K562 (cell line): ENCODE measurements at regions not wholly inside any gene's neighbourhood (a gene's known extent, or its start where the extent isn't known, plus 50 kb on each side); places are given as distances from the start of the nearest gene placed in this dataset.

ENCODE experiments used
- ATAC-seq: fragments of 200-7000 bp; cut with Tn5 transposase; 3 replicates; pipeline ENCODE4 v1.9.1; 2020; ENCODE audit warnings: moderate library complexity
- BruUV-seq: library from RNA; stranded (reverse); fragments of 400-500 nt; replicated peaks from 2 replicates; lab custom pipeline; 2021; lab: Mats Ljungman, UMichigan
- CTCF ChIA-PET: fragments of 300-600 bp; formaldehyde crosslinking; extraction: SDS; loops from one replicate; lab custom pipeline; 2021; ENCODE audit warnings: low intra/inter-chr PET ratio; lab: Yijun Ruan, JAX
- POLR2A ChIA-PET: fragments of 300-600, 350-650 bp; sonication (Branson Sonifier 250); formaldehyde crosslinking; extraction: SDS; loops from one replicate; lab custom pipeline; 2021; ENCODE audit warnings: antibody characterized with exemption, inconsistent platforms; lab: Yijun Ruan, JAX
- DNase-seq, 4 experiments: peaks; one replicate each; pipeline versions ENCODE4 v3.0.0 to v3.0.0-alpha.2; 2011 to 2018; ENCODE audit warnings: low spot score in 3 of 4, mixed read lengths in 3 of 4; ENCODE audit errors: extremely low read depth in 1 of 4
- FAIRE-seq: peaks from 2 replicates; lab custom pipeline; 2011; peaks lifted over from hg19 to GRCh38; lab: Jason Lieb, UNC
- H2AFZ ChIP-seq: 2 replicates; pipeline ENCODE4 v1.6.0; 2011; ENCODE audit warnings: low read depth, low read length, control low read depth, inconsistent platforms
- H3K27ac ChIP-seq: fragments of 200-600 bp; 3 replicates; pipeline ENCODE4 v1.8.0; 2011; ENCODE audit warnings: low read depth, mild to moderate bottlenecking, control low read depth, inconsistent platforms, low read length, moderate library complexity, mixed read lengths; ENCODE audit errors: extremely low read depth
- H3K27me3 ChIP-seq, 2 experiments: fragments of 300-600 bp in 1 of 2; 2 replicates in 1 of 2; 3 replicates in 1 of 2; pipeline versions ENCODE4 v1.6.0 to v1.8.0; 2011; ENCODE audit warnings: inconsistent platforms in 2 of 2, low read length in 2 of 2, mild to moderate bottlenecking in 1 of 2, mixed read lengths in 1 of 2, moderate library complexity in 1 of 2; ENCODE audit not compliant: control insufficient read depth in 2 of 2, insufficient read depth in 2 of 2
- H3K36me3 ChIP-seq: fragments of 300-600 bp; 3 replicates; pipeline ENCODE4 v1.8.0; 2011; ENCODE audit warnings: mild to moderate bottlenecking, low read length, inconsistent platforms; ENCODE audit not compliant: control insufficient read depth, insufficient read depth
- H3K4me1 ChIP-seq, 2 experiments: fragments of 200-600 bp in 1 of 2; replicated peaks in 1 of 2; 2 replicates in 1 of 2; 3 replicates in 1 of 2; pipeline versions ENCODE4 v1.5.1 to v1.8.0; 2011; ENCODE audit warnings: inconsistent platforms in 2 of 2, low read length in 2 of 2, mild to moderate bottlenecking in 1 of 2, mixed read lengths in 1 of 2, moderate library complexity in 1 of 2; ENCODE audit not compliant: control insufficient read depth in 2 of 2, insufficient read depth in 2 of 2
- H3K4me2 ChIP-seq: 2 replicates; pipeline ENCODE4 v1.6.1; 2011; ENCODE audit warnings: low read length, control low read depth, inconsistent platforms, mixed read lengths; ENCODE audit not compliant: insufficient read depth
- H3K4me3 ChIP-seq: fragments of 200-600 bp; sonication (generic), shearing (Covaris generic); 2 replicates; pipeline ENCODE4 v1.5.1; 2016; ENCODE audit warnings: control low read depth, inconsistent platforms
- H3K79me2 ChIP-seq: fragments of 200-600 bp; 3 replicates; pipeline ENCODE4 v1.8.0; 2011; ENCODE audit warnings: low read length, inconsistent platforms; ENCODE audit not compliant: control insufficient read depth, insufficient read depth
- H3K9ac ChIP-seq, 2 experiments: 2 replicates each; pipeline versions ENCODE4 v1.6.0 to v1.6.1; 2011; ENCODE audit warnings: low read depth in 2 of 2, low read length in 2 of 2, control low read depth in 1 of 2, inconsistent platforms in 1 of 2, mild to moderate bottlenecking in 1 of 2, mixed read lengths in 1 of 2; ENCODE audit not compliant: insufficient read depth in 1 of 2
- H3K9me1 ChIP-seq: one replicate; pipeline ENCODE4 v1.6.0; 2011; ENCODE audit warnings: inconsistent platforms, mild to moderate bottlenecking, low read length, moderate library complexity; ENCODE audit not compliant: control insufficient read depth, insufficient read depth
- H3K9me3 ChIP-seq: replicated peaks from 2 replicates; pipeline ENCODE4 v1.5.1; 2011; ENCODE audit warnings: low read depth, low read length, inconsistent platforms; ENCODE audit not compliant: control insufficient read depth, insufficient read depth
- H4K20me1 ChIP-seq: replicated peaks from 2 replicates; pipeline ENCODE4 v1.6.1; 2011; ENCODE audit warnings: low read length, inconsistent platforms, mixed read lengths; ENCODE audit not compliant: control insufficient read depth, insufficient read depth
- ASH1L ChIP-seq: fragments of 450-650 bp; IDR thresholded peaks from 2 replicates; pipeline ENCODE4 v1.6.1; 2018; ENCODE audit warnings: borderline replicate concordance, mild to moderate bottlenecking, low read depth; ENCODE audit not compliant: partially characterized antibody
- FOXA3 ChIP-seq, 2 experiments: fragments of 450-650 bp in 1 of 2; sonication (generic) in 1 of 2; formaldehyde crosslinking; IDR thresholded peaks in 1 of 2; conservative IDR thresholded peaks in 1 of 2; 2 replicates each; pipeline versions ENCODE4 v1.4.0 to v1.8.0; 2020 to 2022; ENCODE audit warnings: mild to moderate bottlenecking in 2 of 2, missing genetic modification reagents in 1 of 2
- GABPB1 ChIP-seq: sonication (generic); formaldehyde crosslinking; IDR thresholded peaks from 2 replicates; pipeline ENCODE4 v1.8.0; 2022; ENCODE audit warnings: mild to moderate bottlenecking, missing genetic modification reagents
- HNRNPK ChIP-seq: fragments of 200-400 bp; formaldehyde crosslinking; IDR thresholded peaks from one replicate; pipeline ENCODE4 v1.6.1; 2018; ENCODE audit warnings: mild to moderate bottlenecking, low read depth, low read length; ENCODE audit not compliant: poor library complexity, severe bottlenecking
- L3MBTL2 ChIP-seq: fragments of 450-650 bp; IDR thresholded peaks from 2 replicates; pipeline ENCODE4 v1.6.1; 2016; ENCODE audit warnings: mild to moderate bottlenecking, moderate library complexity
- LEF1 ChIP-seq: fragments of 450-650 bp; IDR thresholded peaks from 2 replicates; pipeline ENCODE4 v1.6.1; 2016; ENCODE audit warnings: mild to moderate bottlenecking
- MEF2A ChIP-seq: IDR thresholded peaks from 2 replicates; pipeline ENCODE4 v1.6.1; 2011; ENCODE audit warnings: low read depth, mild to moderate bottlenecking, low read length, moderate library complexity; ENCODE audit not compliant: control insufficient read depth
- MIER1 ChIP-seq: fragments of 450-650 bp; IDR thresholded peaks from 2 replicates; pipeline ENCODE4 v1.6.1; 2016; ENCODE audit warnings: antibody characterized with exemption, mild to moderate bottlenecking, low read depth
- NR2C2 ChIP-seq, 2 experiments: fragments of 200-800 bp in 1 of 2; sonication (Bioruptor generic) in 1 of 2; sonication (generic) in 1 of 2; formaldehyde crosslinking in 1 of 2; IDR thresholded peaks; 2 replicates each; pipeline versions ENCODE4 v1.6.1 to v1.8.0; 2016 to 2022; ENCODE audit warnings: mild to moderate bottlenecking in 1 of 2, missing compliant biosample characterization in 1 of 2, missing genetic modification characterization in 1 of 2, missing genetic modification reagents in 1 of 2
- NR3C1 ChIP-seq: sonication (generic); formaldehyde crosslinking; IDR thresholded peaks from 2 replicates; pipeline ENCODE4 v1.8.1; 2022; ENCODE audit warnings: missing genetic modification reagents
- PHTF2 ChIP-seq: fragments of 250-450 bp; sonication (Bioruptor Pico); IDR thresholded peaks from 2 replicates; pipeline ENCODE4 v1.5.0; 2021; ENCODE audit warnings: mild to moderate bottlenecking
- RFX1 ChIP-seq: fragments of 450-650 bp; IDR thresholded peaks from 2 replicates; pipeline ENCODE4 v1.6.1; 2016; ENCODE audit warnings: mild to moderate bottlenecking, moderate library complexity
- SNRNP70 ChIP-seq: fragments of 200-400 bp; formaldehyde crosslinking; optimal IDR thresholded peaks from 2 replicates; pipeline ENCODE3; 2017; ENCODE audit warnings: low read depth, low read length
- TAF15 ChIP-seq: fragments of 200-400 bp; formaldehyde crosslinking; IDR thresholded peaks from 2 replicates; pipeline ENCODE4 v1.6.1; 2017; ENCODE audit warnings: mild to moderate bottlenecking, low read depth, low read length, moderate library complexity
- TEAD1 ChIP-seq, 2 experiments: fragments of 450-650 bp in 1 of 2; sonication (generic) in 1 of 2; formaldehyde crosslinking; IDR thresholded peaks; 2 replicates each; pipeline versions ENCODE4 v1.4.0 to v1.8.0; 2020 to 2022; ENCODE audit warnings: mild to moderate bottlenecking in 2 of 2, missing genetic modification reagents in 1 of 2
- TRIM24 ChIP-seq, 2 experiments: fragments of 450-650 bp; IDR thresholded peaks; 2 replicates each; pipeline ENCODE4 v1.6.1; 2016
- WHSC1 ChIP-seq: IDR thresholded peaks from one replicate; pipeline ENCODE4 v1.6.1; 2012; ENCODE audit warnings: low read length, control low read depth, inconsistent platforms
- ZBTB17 ChIP-seq: fragments of 450-650 bp; formaldehyde crosslinking; IDR thresholded peaks from 2 replicates; pipeline ENCODE4 v1.4.0; 2020; ENCODE audit warnings: mild to moderate bottlenecking
- ZFP30 ChIP-seq: fragments of 250-450 bp; sonication (Bioruptor Pico); IDR thresholded peaks from 2 replicates; pipeline ENCODE4 v1.8.0; 2022; ENCODE audit warnings: moderate library complexity, mild to moderate bottlenecking, inconsistent platforms, borderline replicate concordance
- ZNF324 ChIP-seq: fragments of 250-450 bp; sonication (Bioruptor Pico); IDR thresholded peaks from 2 replicates; pipeline ENCODE4 v1.4.0; 2020; ENCODE audit warnings: mild to moderate bottlenecking
- ZNF609 ChIP-seq: sonication (generic); formaldehyde crosslinking; IDR thresholded peaks from 2 replicates; pipeline ENCODE4 v1.8.1; 2023; ENCODE audit warnings: missing genetic modification reagents, mild to moderate bottlenecking, borderline replicate concordance
- WGBS: fragments of 100-300 bp; shearing (Covaris generic); methylation state at CpG from one replicate; pipeline ENCODE4 v1.1.6; 2016; ENCODE audit warnings: low coverage, mixed read lengths; ENCODE audit not compliant: insufficient coverage; ENCODE audit errors: missing lambda C conversion rate; 5-methylcytosine and 5-hydroxymethylcytosine counted together
- in situ Hi-C: fragments of 300-500 bp; cut with MboI; formaldehyde crosslinking; loops from 4 replicates; pipeline ENCODE4 v1.15.0; 2018; ENCODE audit warnings: inconsistent platforms, mixed read lengths
- intact Hi-C: fragments of 100-400 bp; cut with micrococcal nuclease; formaldehyde crosslinking; loops from 2 replicates; pipeline ENCODE4 v1.14.2; 2022

DNA sequence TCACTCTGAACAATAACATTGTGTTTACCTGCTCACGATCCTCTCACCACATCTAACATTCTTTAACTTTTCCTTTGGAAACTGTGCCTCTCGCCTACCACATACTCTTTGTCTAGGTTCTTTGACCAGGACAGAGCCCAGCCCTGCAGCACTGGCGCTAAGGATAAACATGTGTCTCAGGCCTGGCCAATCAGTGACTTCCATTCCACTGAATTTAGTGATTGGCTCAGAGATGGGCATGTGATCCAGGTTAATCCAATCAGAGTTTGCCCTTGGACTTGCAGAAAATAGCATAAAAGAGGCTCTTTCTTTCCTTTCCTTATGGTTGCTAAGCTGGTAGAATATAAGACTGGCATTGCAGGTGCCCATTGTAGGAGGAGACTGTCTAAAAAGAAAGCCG, 605.7 kb downstream of the MATN1 start:
- DNase-seq: peak; percentile 19 to 77 (median 67)
- ChIA-PET CTCF (no interaction called here), POLR2A (no interaction called here)
- no peak overlapping the region for H3K9ac ChIP-seq
- H3K4me3 ChIP-seq: no peak overlapping the region
- peak; percentile 83 for FAIRE-seq
- 4% methylated on average over 4 of the region's 4 CpGs for WGBS
- peak overlapping the region; percentile 34 for H2AFZ ChIP-seq
- peak; percentile 94 for ATAC-seq
- peak overlapping the region; percentile 31; the same call in 1 of the 2 replicates for H3K4me2 ChIP-seq
- H3K27ac ChIP-seq: no peak overlapping the region
- no peaks in the 10 kb centered on the region for H3K9me1 ChIP-seq
- no peaks in the 10 kb centered on the region for H3K79me2 ChIP-seq
- in situ Hi-C loops: no loop called here
- H3K4me1 ChIP-seq: peaks cover 4 to 10% of the 10 kb centered on the region in 2 experiments; a peak in 3 of 5 replicates
- 0 out of 2 replicates have a peak, but pooled peaks cover 2% of the 10 kb centered on the region for H4K20me1 ChIP-seq
- intact Hi-C loops: loop anchor here (10.0 kb wide), 1 partner anchor 883 kb away; the partner anchor contains the start of genes MECR and PTPRU
- peaks cover 7 to 44% of the 10 kb centered on the region in 2 experiments; a peak in 4 of 5 replicates for H3K27me3 ChIP-seq
- BruUV-seq: no TSS peak
- no peaks in the 10 kb centered on the region for H3K9me3 ChIP-seq
- H3K36me3 ChIP-seq: no peaks in the 10 kb centered on the region
- TF ChIP-seq GABPB1 (CRISPR knock-in tag) (no peak), ZBTB17 (CRISPR knock-in tag) (no peak), WHSC1 (no peak), HNRNPK (no peak), L3MBTL2 (peak; percentile 25; the same call in 1 of the 2 replicates), ZNF324 (no peak), ZNF609 (CRISPR knock-in tag) (no peak), PHTF2 (no peak), FOXA3 (CRISPR knock-in tag; conservative IDR thresholded peaks at IDR 0.05 in 1 of 2, IDR thresholded peaks at IDR 0.05 in 1 of 2) (no peak), ZFP30 (CRISPR knock-in tag) (no peak), NR3C1 (no peak), SNRNP70 (no peak), MEF2A (no peak), LEF1 (no peak), MIER1 (no peak), NR2C2 (CRISPR knock-in tag; IDR thresholded peaks at IDR 0.05) (no peak), NR2C2 (tag; IDR thresholded peaks at IDR 0.05) (no peak), ASH1L (peak; percentile 37), TAF15 (no peak), TEAD1 (CRISPR knock-in tag; IDR thresholded peaks at IDR 0.05) (no peak), TRIM24 (IDR thresholded peaks at IDR 0.05) (no peak), RFX1 (no peak)
